Urothelium cell line (cell line): ENCODE measurements at regions not wholly inside any gene's neighbourhood (a gene's known extent, or its start where the extent isn't known, plus 50 kb on each side); places are given as distances from the start of the nearest gene placed in this dataset.
"Not testable (repeated sequence)": the region's sequence is repeated elsewhere in the genome, so short reads cannot be mapped to it uniquely, and the experiment has no call there.

Source experiments
- DNase-seq: peaks from one replicate; pipeline ENCODE4 v3.0.0; 2011; ENCODE audit warnings: low spot score, mixed read lengths
- FAIRE-seq: peaks from 2 replicates; lab custom pipeline; 2011; peaks lifted over from hg19 to GRCh38; lab: Jason Lieb, UNC

- DNase-seq (no peak), FAIRE-seq (no peak)
Observed at GRCh38 chr18:63071701-63072141, 247.8 kb downstream of the BCL2 start.

GRCh38 chr18:63070767-63071502, 248.6 kb downstream of the BCL2 start:
- FAIRE-seq (no peak), DNase-seq (no peak)

DNA sequence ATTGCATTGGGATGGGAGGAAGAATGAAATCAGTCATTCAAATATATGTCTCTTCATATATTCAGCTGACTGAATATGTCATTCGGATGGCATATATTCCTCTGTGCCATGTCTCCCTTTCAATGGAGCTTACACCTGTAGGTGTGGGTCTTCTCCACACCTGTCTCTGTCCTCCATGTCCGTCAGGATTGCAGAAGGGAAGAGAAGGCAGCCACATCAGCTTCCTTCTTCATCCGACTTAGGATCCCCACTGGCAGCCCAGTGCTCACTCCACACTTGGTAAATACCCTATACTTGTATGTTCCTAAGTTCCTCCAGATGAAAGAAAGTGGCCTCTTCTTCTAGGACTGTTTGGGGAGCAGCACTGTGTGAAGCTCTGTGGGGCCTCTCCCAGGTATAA, 250.1 kb downstream of the BCL2 start:
- FAIRE-seq (no peak), DNase-seq (no peak)

DNA sequence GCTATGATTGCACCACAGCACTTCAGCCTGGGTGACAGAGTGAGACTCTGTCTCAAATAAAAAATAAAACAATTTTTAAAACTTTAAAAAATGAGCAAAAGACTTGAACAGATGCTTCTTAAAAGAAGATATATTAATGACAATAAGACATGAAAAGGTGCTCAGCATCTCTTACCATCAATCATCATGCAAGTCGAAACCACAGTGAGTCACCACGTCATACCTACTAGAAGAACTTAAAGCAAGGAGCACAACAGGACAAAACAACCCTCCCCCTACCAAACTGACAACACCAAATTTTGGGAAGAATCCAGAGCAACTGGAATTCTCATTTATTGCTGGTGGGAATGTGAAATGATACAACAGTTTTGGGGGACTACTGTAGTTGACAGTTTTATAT, 251.6 kb downstream of the BCL2 start:
- FAIRE-seq (no peak), DNase-seq (peak; percentile 16)

GRCh38 chr18:63065172-63065571, 254.4 kb downstream of the BCL2 start:
- FAIRE-seq (no peak), DNase-seq (no peak)

DNA sequence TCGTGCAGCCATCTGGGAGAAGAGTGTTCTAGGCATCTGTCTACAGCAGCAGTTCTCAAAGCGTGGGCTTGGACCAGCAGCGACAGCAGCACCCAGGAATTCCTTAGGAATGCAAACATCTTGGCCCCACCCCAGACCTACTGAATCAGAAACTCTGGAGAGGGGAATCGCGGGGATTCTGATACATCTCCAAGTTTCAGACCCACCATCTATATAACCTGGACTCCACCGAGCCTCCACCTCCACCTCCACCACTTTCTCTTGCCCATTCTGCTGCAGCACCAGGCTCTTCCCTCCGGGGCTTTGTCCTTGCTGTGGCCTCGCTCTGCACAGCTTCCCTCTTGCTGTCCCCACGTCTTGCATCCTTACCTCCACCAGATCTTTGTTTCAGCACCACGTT, 256.4 kb downstream of the BCL2 start:
- peak; percentile 57 for DNase-seq
- FAIRE-seq: no peak

GRCh38 chr18:63062246-63062645, 257.3 kb downstream of the BCL2 start:
- FAIRE-seq (no peak), DNase-seq (no peak)

GRCh38 chr18:63061303-63061702, 258.3 kb downstream of the BCL2 start:
- no peak for FAIRE-seq
- DNase-seq: no peak

- FAIRE-seq: no peak
Observed at GRCh38 chr18:63058521-63058920, 261.0 kb downstream of the BCL2 start.

GRCh38 chr18:63057707-63058106, 261.9 kb downstream of the BCL2 start:
- FAIRE-seq: no peak

More at GRCh38 chr18:63058521-63058920, 261.0 kb downstream of the BCL2 start:
- no peak for DNase-seq

GRCh38 chr18:63054901-63055584, 264.5 kb downstream of the BCL2 start:
- FAIRE-seq (no peak), DNase-seq (no peak)

More at GRCh38 chr18:63057707-63058106, 261.9 kb downstream of the BCL2 start:
- DNase-seq: no peak

- FAIRE-seq: no peak
- DNase-seq: no peak
Observed at GRCh38 chr18:63051928-63052327, 267.6 kb downstream of the BCL2 start.

- DNase-seq, FAIRE-seq: not testable (repeated sequence)
Observed at GRCh38 chr18:63050667-63051395, 268.7 kb downstream of the BCL2 start.

DNA sequence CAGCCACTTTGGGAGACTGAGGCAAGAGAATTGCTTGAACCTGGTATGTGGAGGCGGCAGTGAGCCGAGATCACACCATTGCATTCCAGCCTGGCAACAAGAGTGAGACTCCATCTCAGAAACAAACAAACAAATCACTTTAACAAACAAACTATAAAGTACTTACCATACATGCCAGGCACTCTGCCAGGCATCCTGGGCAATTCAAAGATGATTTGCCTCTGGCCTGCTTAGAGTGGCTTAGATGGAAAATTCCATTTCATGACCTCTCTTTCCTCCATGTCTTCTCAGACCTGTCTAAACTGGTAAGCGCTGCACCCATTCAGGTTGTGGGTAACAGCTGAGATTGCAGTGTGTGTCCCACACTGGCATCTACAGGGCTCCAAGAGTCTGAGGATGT, 273.2 kb downstream of the BCL2 start:
- DNase-seq (no peak), FAIRE-seq (no peak)

GRCh38 chr18:63043516-63043915, 276.1 kb downstream of the BCL2 start:
- DNase-seq (no peak), FAIRE-seq (no peak)

DNA sequence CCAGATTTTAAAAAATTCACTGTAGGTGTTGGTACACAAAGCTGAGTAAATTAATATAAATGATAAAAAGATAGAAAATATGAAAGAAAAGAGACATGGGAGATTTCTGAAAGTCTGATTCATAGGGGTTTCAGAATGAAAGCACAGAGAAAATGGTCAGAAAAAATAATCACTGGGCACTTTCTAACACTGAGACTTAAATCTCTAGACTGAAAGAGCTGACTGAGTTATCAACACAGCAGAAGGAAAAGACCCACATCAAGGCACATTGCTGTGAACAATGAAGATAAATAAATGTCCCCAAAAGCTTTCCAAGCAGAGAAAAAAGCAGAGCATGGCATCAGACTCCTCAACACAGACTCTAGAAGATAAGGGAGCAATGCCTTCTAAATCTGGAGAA, 277.2 kb downstream of the BCL2 start:
- FAIRE-seq: no peak
- no peak for DNase-seq

- FAIRE-seq (no peak), DNase-seq (no peak)
Observed at GRCh38 chr18:63040788-63041410, 278.7 kb downstream of the BCL2 start.

DNA sequence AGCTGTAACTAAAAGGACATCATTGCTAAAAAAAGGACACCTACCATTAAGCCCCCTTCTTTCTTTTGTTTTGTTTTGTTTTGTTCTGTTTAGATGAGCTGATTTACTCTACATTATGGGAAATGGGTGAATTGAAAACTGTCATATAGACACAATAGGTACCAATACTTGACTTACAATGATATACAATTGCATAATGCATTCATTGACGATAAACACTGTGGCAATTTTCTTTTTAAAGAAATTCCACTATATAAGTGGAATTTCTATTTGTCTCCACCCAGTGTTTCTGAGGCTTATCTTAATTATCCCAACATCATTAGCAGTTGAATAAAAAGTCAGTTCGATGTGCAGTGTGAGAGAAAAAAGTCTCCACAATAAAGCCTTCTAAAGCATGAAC, 282.1 kb downstream of the BCL2 start:
- DNase-seq: no peak
- FAIRE-seq: no peak

DNA sequence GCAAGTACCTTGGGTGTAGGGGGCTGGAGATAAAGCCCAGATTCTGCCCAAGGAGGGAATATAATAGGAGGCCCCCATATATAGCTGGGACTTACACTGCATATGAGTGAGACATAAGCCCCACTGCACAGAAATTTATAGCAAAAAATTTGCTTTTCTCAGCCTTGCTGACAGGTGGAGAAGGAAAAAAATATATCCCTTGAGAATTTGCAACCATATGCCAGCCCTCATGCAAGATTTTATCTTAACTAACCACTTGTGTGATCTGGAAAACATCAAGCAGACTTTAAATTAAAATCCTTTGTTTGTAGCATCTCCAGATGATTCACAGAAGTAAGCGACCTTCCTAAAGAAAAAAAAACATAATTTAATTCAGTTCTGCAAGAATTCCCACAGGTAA, 288.2 kb downstream of the BCL2 start:
- FAIRE-seq (no peak), DNase-seq (no peak)
